OCI-LY1 (cell line): ENCODE measurements at regions not wholly inside any gene's neighbourhood (a gene's known extent, or its start where the extent isn't known, plus 50 kb on each side); places are given as distances from the start of the nearest gene placed in this dataset.

Experiments
- H2AFZ ChIP-seq: fragments of 200-600 bp; sonication (generic), shearing (Covaris generic); 2 replicates; pipeline ENCODE4 v1.6.0; 2014; ENCODE audit warnings: antibody characterized with exemption, mild to moderate bottlenecking, low read length
- H3F3A ChIP-seq: fragments of 200-600 bp; sonication (generic), shearing (Covaris generic); 2 replicates; pipeline ENCODE4 v1.6.0; 2014; ENCODE audit warnings: mild to moderate bottlenecking, antibody characterized with exemption, low read length, moderate library complexity; ENCODE audit not compliant: insufficient read depth
- H3K27ac ChIP-seq: fragments of 200-600 bp; sonication (generic); 2 replicates; pipeline ENCODE4 v1.5.1; 2014; ENCODE audit warnings: low read length, mixed run types, mild to moderate bottlenecking, low read depth; ENCODE audit not compliant: poor library complexity, severe bottlenecking
- H3K27me3 ChIP-seq: fragments of 200-600 bp; sonication (generic); 2 replicates; pipeline ENCODE4 v1.6.0; 2014; ENCODE audit warnings: antibody characterized with exemption, mild to moderate bottlenecking, low read length, moderate library complexity; ENCODE audit not compliant: insufficient read depth
- H3K36me3 ChIP-seq: fragments of 200-600 bp; sonication (generic); 2 replicates; pipeline ENCODE4 v1.6.1; 2014; ENCODE audit warnings: mild to moderate bottlenecking, antibody characterized with exemption, low read length, moderate library complexity, mixed read lengths; ENCODE audit not compliant: insufficient read depth
- H3K4me1 ChIP-seq: fragments of 200-600 bp; sonication (generic); 2 replicates; pipeline ENCODE4 v1.5.1; 2014; ENCODE audit warnings: mild to moderate bottlenecking, low read length, moderate library complexity; ENCODE audit not compliant: insufficient read depth, severe bottlenecking
- H3K4me2 ChIP-seq: fragments of 200-600 bp; sonication (generic), shearing (Covaris generic); 2 replicates; pipeline ENCODE4 v1.6.1; 2014; ENCODE audit warnings: low read length
- H3K4me3 ChIP-seq: fragments of 200-600 bp; sonication (generic); 2 replicates; pipeline ENCODE4 v1.5.1; 2014; ENCODE audit warnings: low read length, low read depth, mild to moderate bottlenecking, mixed read lengths; ENCODE audit not compliant: poor library complexity, severe bottlenecking
- H3K79me2 ChIP-seq: fragments of 200-600 bp; shearing (Covaris generic); 2 replicates; pipeline ENCODE4 v1.6.1; 2016; ENCODE audit warnings: mixed run types, low read length, mixed read lengths; ENCODE audit not compliant: insufficient read depth
- H3K9ac ChIP-seq: fragments of 200-600 bp; sonication (generic), shearing (Covaris generic); 2 replicates; pipeline ENCODE4 v1.6.1; 2014; ENCODE audit warnings: mild to moderate bottlenecking, low read length, mixed read lengths
- H3K9me2 ChIP-seq: fragments of 200-600 bp; sonication (generic), shearing (Covaris generic); 2 replicates; pipeline ENCODE4 v1.6.1; 2014; ENCODE audit warnings: low read depth, mild to moderate bottlenecking, low read length, mixed read lengths
- H3K9me3 ChIP-seq: fragments of 200-600 bp; shearing (Covaris generic); 2 replicates; pipeline ENCODE4 v1.6.1; 2014; ENCODE audit warnings: low read length, mixed read lengths
- H4K20me1 ChIP-seq: fragments of 200-600 bp; sonication (generic), shearing (Covaris generic); 2 replicates; pipeline ENCODE4 v1.6.0; 2016; ENCODE audit warnings: mild to moderate bottlenecking, low read length; ENCODE audit not compliant: insufficient read depth
- CTCF ChIP-seq: fragments of 200-600 bp; sonication (generic), shearing (Covaris generic); IDR thresholded peaks from 2 replicates; pipeline ENCODE4 v1.5.1; 2017; ENCODE audit warnings: mild to moderate bottlenecking, antibody characterized with exemption, low read length, moderate library complexity, mixed read lengths
- EZH2 ChIP-seq: fragments of 200-600 bp; sonication (generic), shearing (Covaris generic); IDR thresholded peaks from 2 replicates; pipeline ENCODE4 v1.8.0; 2017; ENCODE audit warnings: borderline replicate concordance, mixed run types, mild to moderate bottlenecking, antibody characterized with exemption, low read length, moderate library complexity, mixed read lengths

GRCh38 chr22:49093192-49093880 is 734.3 kb downstream of the BRD1 start:
- Histone ChIP-seq H3F3A (no peaks in the 10 kb centered on the region), H3K4me2 (no peak overlapping the region), H3K4me1 (no peaks in the 10 kb centered on the region), H4K20me1 (no peaks in the 10 kb centered on the region), H3K9me3 (no peaks in the 10 kb centered on the region), H3K9me2 (no peaks in the 10 kb centered on the region), H3K4me3 (no peak overlapping the region), H3K27ac (no peak overlapping the region), H2AFZ (no peak overlapping the region), H3K9ac (no peak overlapping the region), H3K36me3 (no peaks in the 10 kb centered on the region), H3K79me2 (no peaks in the 10 kb centered on the region), H3K27me3 (peaks cover 5% of the 10 kb centered on the region; the same call in 1 of the 2 replicates)
- TF ChIP-seq CTCF (no peak), EZH2 (no peak)

- Histone ChIP-seq H3K27me3 (peaks cover 5% of the 10 kb centered on the region; the same call in 1 of the 2 replicates), H3K9me3 (no peaks in the 10 kb centered on the region), H3K9me2 (no peaks in the 10 kb centered on the region), H3K4me1 (no peaks in the 10 kb centered on the region), H2AFZ (no peak overlapping the region), H3K36me3 (no peaks in the 10 kb centered on the region), H3K4me2 (no peak overlapping the region), H3F3A (no peaks in the 10 kb centered on the region), H4K20me1 (no peaks in the 10 kb centered on the region), H3K4me3 (no peak overlapping the region), H3K79me2 (no peaks in the 10 kb centered on the region), H3K27ac (no peak overlapping the region), H3K9ac (no peak overlapping the region)
- TF ChIP-seq EZH2 (no peak), CTCF (no peak)
Observed at GRCh38 chr22:49092716-49093115, 735.0 kb downstream of the BRD1 start.

- no peak overlapping the region for H2AFZ ChIP-seq
- no peak overlapping the region for H3K4me2 ChIP-seq
- H3K79me2 ChIP-seq = no peaks in the 10 kb centered on the region
- no peaks in the 10 kb centered on the region for H3F3A ChIP-seq
- TF ChIP-seq EZH2 (no peak), CTCF (no peak)
- H3K4me1 ChIP-seq = no peaks in the 10 kb centered on the region
- H4K20me1 ChIP-seq = no peaks in the 10 kb centered on the region
- H3K9me2 ChIP-seq = no peaks in the 10 kb centered on the region
- H3K9me3 ChIP-seq = no peaks in the 10 kb centered on the region
- no peak overlapping the region for H3K9ac ChIP-seq
- H3K27me3 ChIP-seq = peaks cover 5% of the 10 kb centered on the region; the same call in 1 of the 2 replicates
- H3K27ac ChIP-seq = no peak overlapping the region
- no peak overlapping the region for H3K4me3 ChIP-seq
- H3K36me3 ChIP-seq = no peaks in the 10 kb centered on the region
Observed at GRCh38 chr22:49091917-49092545, 735.6 kb downstream of the BRD1 start.
